Stimulated activated CD8-positive, alpha-beta memory T cell treated with anti-CD3 and anti-CD28 coated beads, Interleukin-12 subunit alpha, Interleukin-12 subunit beta, amount 100 ng/mL, for 4 hours (primary cell): ENCODE measurements at regions not wholly inside any gene's neighbourhood (a gene's known extent, or its start where the extent isn't known, plus 50 kb on each side); places are given as distances from the start of the nearest gene placed in this dataset.

Experiments used
- DNase-seq: peaks from one replicate; pipeline ENCODE4 v3.0.0-alpha.2; 2020; ENCODE audit warnings: low read depth

- DNase-seq: no peak
These were observed 155.1 kb upstream of the CELF4 start for GRCh38 chr18:37720663-37721062.

DNA sequence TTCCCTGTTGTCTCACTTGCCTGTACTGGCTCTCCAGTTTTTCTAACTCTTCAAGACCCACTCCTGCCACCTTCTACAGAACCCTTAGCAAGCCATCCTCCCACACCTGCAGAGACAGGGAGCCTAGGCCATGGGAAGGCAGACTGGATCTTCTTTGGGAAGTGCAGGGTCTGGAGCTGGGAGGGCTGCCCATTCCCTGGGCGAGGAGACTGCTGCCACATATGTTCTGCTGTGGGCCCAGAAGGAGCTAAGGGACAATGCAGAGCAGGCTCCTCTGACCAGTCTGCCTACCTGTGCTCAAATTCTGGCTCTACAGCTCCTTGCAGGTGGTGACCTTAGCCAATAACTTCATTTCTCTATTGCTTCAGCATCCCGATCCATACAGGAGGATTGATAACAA lies 152.1 kb upstream of the CELF4 start:
- DNase-seq: no peak

- DNase-seq: no peak
These were observed 151.5 kb upstream of the CELF4 start for GRCh38 chr18:37717098-37717497.

GRCh38 chr18:37716106-37716735 lies 150.6 kb upstream of the CELF4 start:
- no peak for DNase-seq

GRCh38 chr18:37714691-37715090 lies 149.1 kb upstream of the CELF4 start:
- DNase-seq: no peak

- DNase-seq: no peak
These were observed 147.2 kb upstream of the CELF4 start for GRCh38 chr18:37712776-37713175.

GRCh38 chr18:37711766-37712505 lies 146.3 kb upstream of the CELF4 start:
- DNase-seq: no peak

- no peak for DNase-seq
These were observed 145.1 kb upstream of the CELF4 start for GRCh38 chr18:37710726-37711125.

- DNase-seq: no peak
These were observed 144.1 kb upstream of the CELF4 start for GRCh38 chr18:37709740-37710139.

DNA sequence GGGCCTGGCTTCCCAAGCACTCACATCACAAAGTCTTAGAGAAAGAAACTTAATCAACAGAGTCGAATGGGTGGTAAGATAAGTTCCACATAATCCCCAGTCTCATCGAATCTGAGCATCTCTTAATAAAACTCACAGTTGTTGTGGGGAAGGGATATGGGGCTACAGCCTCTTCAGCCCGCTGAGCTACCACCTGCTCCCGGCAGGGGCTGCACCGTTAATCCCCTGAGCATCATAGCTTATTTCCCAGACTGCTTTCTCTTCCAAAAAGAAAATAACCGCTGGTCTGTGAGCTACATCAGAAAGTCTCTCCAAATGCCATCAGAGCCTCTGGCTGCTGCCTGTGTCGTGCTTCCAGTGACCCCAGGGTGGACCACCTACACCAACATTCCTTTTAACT lies 139.4 kb upstream of the CELF4 start:
- no peak for DNase-seq

GRCh38 chr18:37702841-37703240 lies 137.2 kb upstream of the CELF4 start:
- DNase-seq: no peak

GRCh38 chr18:37701967-37702366 lies 136.4 kb upstream of the CELF4 start:
- DNase-seq: no peak

- DNase-seq: no peak
These were observed 133.0 kb upstream of the CELF4 start for GRCh38 chr18:37698508-37699040.

- no peak for DNase-seq
These were observed 128.9 kb upstream of the CELF4 start for GRCh38 chr18:37694516-37694915.

DNA sequence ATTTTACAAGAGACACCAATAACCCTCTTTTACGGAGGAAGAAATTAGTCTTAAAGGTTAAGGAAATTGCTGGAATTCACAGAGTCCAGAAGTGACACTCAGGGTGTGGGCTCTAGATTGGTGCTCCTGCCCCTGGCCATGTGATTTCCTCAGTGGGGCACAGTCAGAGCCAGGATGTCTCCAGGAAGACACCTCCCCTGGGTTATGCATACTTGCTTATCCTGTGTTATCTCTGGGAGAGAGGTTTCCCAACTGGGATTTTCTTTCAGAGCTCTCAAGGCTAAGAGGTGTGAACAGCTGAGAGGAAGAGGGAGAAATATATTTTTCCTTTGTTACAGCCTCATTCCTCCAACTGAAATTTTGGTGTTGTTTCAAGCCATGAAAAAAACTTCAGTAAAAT lies 125.6 kb upstream of the CELF4 start:
- no peak for DNase-seq

DNA sequence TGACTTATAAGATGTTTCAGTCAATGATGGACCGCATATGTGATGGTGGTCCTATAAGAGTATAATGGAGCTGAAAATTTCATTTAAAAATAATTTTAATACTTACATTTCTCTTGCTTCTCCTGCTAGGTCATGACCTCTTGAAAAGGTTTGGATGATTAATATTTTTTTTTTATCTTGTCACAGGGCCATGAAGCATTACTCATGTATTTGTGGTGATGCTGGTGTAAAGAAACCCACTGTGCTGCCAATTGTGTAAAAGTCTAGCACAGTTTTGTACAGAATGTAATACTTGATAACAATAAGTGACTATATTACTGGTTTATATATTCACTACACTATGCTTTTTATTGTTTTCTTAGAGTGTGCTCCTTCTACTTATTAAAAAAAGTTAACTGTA lies 124.2 kb upstream of the CELF4 start:
- DNase-seq: no peak

- no peak for DNase-seq
These were observed 119.0 kb upstream of the CELF4 start for GRCh38 chr18:37684590-37684989.

GRCh38 chr18:37684183-37684582 lies 118.6 kb upstream of the CELF4 start:
- DNase-seq: no peak

DNA sequence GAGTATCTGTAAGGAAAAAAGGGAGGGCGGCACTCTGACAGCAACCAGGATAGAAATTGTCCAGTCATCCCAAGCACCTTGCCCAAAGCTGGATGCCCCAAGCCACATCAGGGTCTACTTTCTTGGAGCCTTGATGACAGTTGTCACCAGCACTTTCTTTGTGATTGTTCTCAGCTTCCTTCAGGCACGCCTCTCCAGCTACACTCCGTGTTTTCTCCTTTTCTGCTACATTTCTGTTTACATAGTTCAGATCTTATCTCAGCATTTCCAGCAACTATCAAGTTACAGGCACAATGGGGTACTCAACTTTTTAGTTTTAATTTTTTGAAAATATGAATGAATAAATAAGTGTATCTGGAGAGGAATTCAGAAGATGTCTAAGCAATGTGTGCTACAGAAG lies 115.3 kb upstream of the CELF4 start:
- no peak for DNase-seq

GRCh38 chr18:37676276-37676675 lies 110.7 kb upstream of the CELF4 start:
- no peak for DNase-seq

DNA sequence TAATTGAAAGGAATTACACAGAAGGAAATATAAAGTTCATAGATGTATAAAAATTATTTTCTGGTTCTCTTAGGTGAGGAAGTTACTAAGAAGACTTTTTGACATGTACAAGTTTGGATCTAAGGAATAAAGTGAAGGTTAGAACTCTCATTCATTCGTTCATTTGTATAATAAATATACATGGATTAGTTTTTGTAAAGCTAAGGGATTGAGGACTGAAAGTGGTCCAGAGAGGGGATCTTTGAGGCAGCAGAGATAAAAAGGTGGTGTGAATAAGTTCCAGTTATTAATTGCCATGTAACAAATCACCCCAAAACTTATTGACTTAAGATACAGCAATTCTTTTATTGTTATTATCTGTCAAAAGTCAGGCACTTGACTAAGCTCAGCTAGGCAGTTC lies 110.1 kb upstream of the CELF4 start:
- no peak for DNase-seq

DNA sequence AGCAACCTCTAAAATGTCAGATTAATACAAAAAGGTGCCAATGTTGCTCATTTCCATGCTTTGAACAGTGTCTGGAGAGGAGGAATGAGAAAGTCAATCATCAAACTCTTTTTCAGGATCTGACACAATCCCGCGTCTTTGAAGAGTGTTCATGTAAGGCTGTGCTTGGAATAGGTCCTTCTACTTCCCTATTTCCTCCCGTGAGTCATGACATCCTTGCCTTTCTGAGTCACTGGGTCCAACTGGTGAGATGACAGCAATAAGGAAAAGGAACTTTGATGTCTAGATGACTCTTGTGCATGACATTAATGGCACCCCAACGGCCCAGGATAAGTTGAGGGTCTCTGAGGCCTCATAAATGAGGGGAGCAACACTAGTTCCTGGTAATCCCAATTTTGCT lies 109.0 kb upstream of the CELF4 start:
- no peak for DNase-seq

DNA sequence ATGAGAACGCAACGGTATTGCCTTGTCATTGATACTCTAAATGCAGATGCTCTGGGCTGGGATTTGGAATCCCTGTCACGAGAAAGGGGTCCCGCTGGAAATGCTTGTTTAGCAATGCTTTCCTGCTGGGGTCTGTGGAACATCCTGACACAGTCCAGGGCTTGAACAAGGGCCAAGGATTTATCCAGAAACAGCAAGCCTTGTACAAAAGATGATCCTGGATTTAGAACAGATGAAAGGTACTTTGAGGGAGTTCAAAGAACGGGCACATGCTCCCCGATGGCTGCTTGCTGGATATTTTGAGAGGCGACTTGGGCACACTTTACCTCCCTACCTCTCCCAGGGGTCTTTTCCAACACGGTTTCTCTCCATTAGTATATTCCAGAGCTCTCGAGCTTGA lies 108.1 kb upstream of the CELF4 start:
- no peak for DNase-seq
